ENCODE measurements at regions not wholly inside any gene's neighbourhood (a gene's known extent, or its start where the extent isn't known, plus 50 kb on each side); places are given as distances from the start of the nearest gene placed in this dataset.

- TF ChIP-seq MEIS2 (IDR thresholded peaks at IDR 0.05; ENCODE audit: partially characterized antibody) (no peak), ZNF41 (CRISPR knock-in tag; conservative IDR thresholded peaks at IDR 0.05) (no peak), RCOR1 (IDR thresholded peaks at IDR 0.05; ENCODE audit: borderline replicate concordance in 1 of 2, low read depth in 2 of 2, low read length in 2 of 2) (no peak), ATF1 (CRISPR knock-in tag; IDR thresholded peaks at IDR 0.05) (no peak), ATF1 (tag; IDR thresholded peaks at IDR 0.05) (no peak), EP300 (IDR thresholded peaks at IDR 0.05; ENCODE audit: low read length) (no peak), FIP1L1 (IDR thresholded peaks at IDR 0.05; ENCODE audit: low read depth, low read length, poor library complexity, severe bottlenecking) (no peak), CBFB (CRISPR knock-in tag; IDR thresholded peaks at IDR 0.05) (no peak), CTCF (IDR thresholded peaks at IDR 0.05 in 2 of 3, conservative IDR thresholded peaks at IDR 0.05 in 1 of 3; ENCODE audit: insufficient read depth in 2 of 3, low read depth in 1 of 3, low read length in 3 of 3) (no peak), RBBP5 (IDR thresholded peaks at IDR 0.05; ENCODE audit: borderline replicate concordance, insufficient read depth, low read length, poor library complexity, severe bottlenecking) (no peak), TFAM (CRISPR knock-in tag; conservative IDR thresholded peaks at IDR 0.05) (no peak), EZH2 (IDR thresholded peaks at IDR 0.05; ENCODE audit: borderline replicate concordance, low read depth, low read length) (no peak)
Measured at GRCh38 chr18:60506190-60506589, 133.6 kb upstream of the MC4R start.
